Neural progenitor cell (in vitro differentiated cells): ENCODE measurements at regions not wholly inside any gene's neighbourhood (a gene's known extent, or its start where the extent isn't known, plus 50 kb on each side); places are given as distances from the start of the nearest gene placed in this dataset.

Experiments used
- DNase-seq: peaks from one replicate; pipeline ENCODE4 v3.0.0-alpha.2; 2016; ENCODE audit warnings: low spot score
- H2AFZ ChIP-seq: fragments of 200-600 bp; sonication (generic); replicated peaks from 2 replicates; pipeline ENCODE4 v1.6.1; 2016; ENCODE audit warnings: antibody characterized with exemption
- H3F3A ChIP-seq: fragments of 200-600 bp; sonication (generic); 2 replicates; pipeline ENCODE4 v1.6.1; 2016; ENCODE audit warnings: antibody characterized with exemption, low read depth
- H3K27ac ChIP-seq: fragments of 200-600 bp; sonication (generic); 2 replicates; pipeline ENCODE4 v1.5.1; 2016; ENCODE audit warnings: mild to moderate bottlenecking
- H3K27me3 ChIP-seq: fragments of 200-600 bp; sonication (generic); 2 replicates; pipeline ENCODE4 v1.6.1; 2016; ENCODE audit warnings: mild to moderate bottlenecking, moderate library complexity
- H3K36me3 ChIP-seq: fragments of 200-600 bp; sonication (generic); 2 replicates; pipeline ENCODE4 v1.5.1; 2016
- H3K4me1 ChIP-seq: fragments of 200-600 bp; sonication (generic); 2 replicates; pipeline ENCODE4 v1.6.1; 2016; ENCODE audit warnings: mixed run types
- H3K4me2 ChIP-seq: fragments of 200-600 bp; sonication (generic); 2 replicates; pipeline ENCODE4 v1.6.1; 2016
- H3K4me3 ChIP-seq: fragments of 200-600 bp; sonication (generic); 2 replicates; pipeline ENCODE4 v1.5.1; 2016
- H3K79me2 ChIP-seq: fragments of 200-600 bp; sonication (generic); 2 replicates; pipeline ENCODE4 v1.6.1; 2016; ENCODE audit warnings: low read depth
- H3K9ac ChIP-seq: fragments of 200-600 bp; sonication (generic); 2 replicates; pipeline ENCODE4 v1.6.1; 2016
- H3K9me3 ChIP-seq: fragments of 200-600 bp; sonication (generic); 2 replicates; pipeline ENCODE4 v1.5.1; 2016; ENCODE audit warnings: low read depth
- H4K20me1 ChIP-seq: fragments of 200-600 bp; sonication (generic); 2 replicates; pipeline ENCODE4 v1.6.1; 2016; ENCODE audit warnings: low read depth
- H3K27ac Mint-ChIP-seq: 3 replicates; pipeline ENCODE4 v1.8.0; 2021; ENCODE audit warnings: mixed read lengths
- H3K27me3 Mint-ChIP-seq: 2 replicates; pipeline ENCODE4 v1.8.0; 2022; ENCODE audit warnings: low read depth, mild to moderate bottlenecking, inconsistent platforms, moderate library complexity, mixed read lengths; ENCODE audit not compliant: insufficient read depth
- H3K36me3 Mint-ChIP-seq: 3 replicates; pipeline ENCODE4 v1.8.0; 2021; ENCODE audit warnings: mixed read lengths
- H3K4me1 Mint-ChIP-seq: 3 replicates; pipeline ENCODE4 v1.8.0; 2021; ENCODE audit warnings: mixed read lengths
- H3K4me3 Mint-ChIP-seq: 3 replicates; pipeline ENCODE4 v1.8.0; 2021; ENCODE audit warnings: mild to moderate bottlenecking, moderate library complexity, mixed read lengths
- H3K9me3 Mint-ChIP-seq: 3 replicates; pipeline ENCODE4 v1.8.0; 2020; ENCODE audit warnings: mixed read lengths
- EZH2 ChIP-seq: fragments of 200-600 bp; sonication (generic); IDR thresholded peaks from 2 replicates; pipeline ENCODE4 v1.6.1; 2017; ENCODE audit warnings: antibody characterized with exemption, mild to moderate bottlenecking, moderate library complexity
- EZH2phosphoT487 ChIP-seq: fragments of 200-600 bp; sonication (generic); IDR thresholded peaks from 2 replicates; pipeline ENCODE4 v1.6.1; 2017; ENCODE audit warnings: antibody characterized with exemption
- TF ChIP-seq, protein P1 (sequence below): fragments of 200-600 bp; sonication (generic); IDR thresholded peaks from 2 replicates; pipeline ENCODE4 v1.5.1; 2017; ENCODE audit warnings: antibody characterized with exemption, mild to moderate bottlenecking

DNA sequence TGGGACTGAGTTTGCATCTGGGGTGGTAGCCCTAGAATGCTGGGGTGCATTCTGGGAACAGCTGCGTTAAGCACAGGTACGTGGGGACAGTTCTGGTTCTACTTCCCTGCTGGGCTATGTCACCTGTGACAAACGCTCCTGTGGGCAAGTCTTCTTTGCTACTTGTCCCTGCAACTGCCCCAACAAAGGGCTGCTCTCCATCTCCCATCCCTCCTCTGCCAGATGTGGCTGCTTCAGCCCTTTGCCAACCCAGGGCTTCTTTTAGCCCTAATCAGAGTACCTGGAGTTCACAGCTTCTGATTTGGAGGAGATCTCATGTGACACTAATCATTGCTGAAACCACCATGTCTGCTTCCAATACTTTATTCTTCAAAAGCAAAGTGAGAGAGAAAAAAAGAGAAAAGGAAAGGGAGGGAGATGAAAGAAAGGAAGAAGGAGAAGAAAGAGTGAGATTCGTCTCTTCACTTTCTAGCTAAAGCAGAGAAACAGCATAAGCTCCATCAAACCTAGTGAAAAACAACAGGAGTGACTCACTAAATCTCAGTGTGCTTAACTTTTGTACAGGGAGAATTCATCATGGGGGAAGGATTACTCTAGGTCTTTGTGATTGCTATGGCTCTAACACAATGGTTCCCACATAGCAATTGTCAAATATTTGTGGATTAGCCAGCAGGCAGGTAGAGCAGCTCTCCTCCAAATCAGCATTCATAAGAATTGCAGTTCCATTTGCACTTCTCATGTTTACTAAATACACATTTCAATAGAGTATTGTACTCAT is 174.8 kb downstream of the LRIG3 start:
- no peak overlapping the region for H3K4me3 Mint-ChIP-seq
- Histone ChIP-seq H2AFZ (peak overlapping the region; percentile 86), H3K9ac (no peak overlapping the region)

DNA sequence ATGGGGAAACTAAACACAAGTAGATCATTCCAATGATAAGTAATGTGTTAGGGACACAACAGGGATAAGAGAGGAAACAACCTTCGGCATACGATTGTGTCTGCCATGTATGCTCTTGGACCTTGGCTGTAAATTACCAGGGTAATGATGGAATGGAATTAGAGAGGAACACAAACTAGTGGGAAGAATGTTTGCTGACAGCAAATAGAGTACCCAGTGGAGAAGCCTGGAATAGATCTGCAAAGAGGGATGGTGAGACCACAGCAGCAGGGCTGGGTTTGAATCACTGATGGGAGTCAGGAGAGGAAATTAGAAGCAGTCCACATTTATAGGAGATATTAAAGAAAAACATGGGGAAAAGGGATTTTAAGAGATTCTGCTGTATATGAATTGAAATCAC is 172.8 kb downstream of the LRIG3 start:
- Histone ChIP-seq H3F3A (peaks cover 18% of the 10 kb centered on the region), H4K20me1 (no peaks in the 10 kb centered on the region), H3K4me2 (no peak overlapping the region), H3K4me3 (no peak overlapping the region), H3K4me1 (peaks cover 18% of the 10 kb centered on the region), H2AFZ (no peak overlapping the region), H3K9ac (no peak overlapping the region), H3K9me3 (no peaks in the 10 kb centered on the region), H3K79me2 (no peaks in the 10 kb centered on the region), H3K36me3 (no peaks in the 10 kb centered on the region), H3K27me3 (no peaks in the 10 kb centered on the region), H3K27ac (no peak overlapping the region)
- no peak for DNase-seq
- Mint-ChIP-seq H3K4me3 (no peak overlapping the region), H3K9me3 (no peaks in the 10 kb centered on the region), H3K27ac (no peak overlapping the region), H3K4me1 (peaks cover 15% of the 10 kb centered on the region), H3K27me3 (no peaks in the 10 kb centered on the region), H3K36me3 (no peaks in the 10 kb centered on the region)
- TF ChIP-seq, protein P1, sequence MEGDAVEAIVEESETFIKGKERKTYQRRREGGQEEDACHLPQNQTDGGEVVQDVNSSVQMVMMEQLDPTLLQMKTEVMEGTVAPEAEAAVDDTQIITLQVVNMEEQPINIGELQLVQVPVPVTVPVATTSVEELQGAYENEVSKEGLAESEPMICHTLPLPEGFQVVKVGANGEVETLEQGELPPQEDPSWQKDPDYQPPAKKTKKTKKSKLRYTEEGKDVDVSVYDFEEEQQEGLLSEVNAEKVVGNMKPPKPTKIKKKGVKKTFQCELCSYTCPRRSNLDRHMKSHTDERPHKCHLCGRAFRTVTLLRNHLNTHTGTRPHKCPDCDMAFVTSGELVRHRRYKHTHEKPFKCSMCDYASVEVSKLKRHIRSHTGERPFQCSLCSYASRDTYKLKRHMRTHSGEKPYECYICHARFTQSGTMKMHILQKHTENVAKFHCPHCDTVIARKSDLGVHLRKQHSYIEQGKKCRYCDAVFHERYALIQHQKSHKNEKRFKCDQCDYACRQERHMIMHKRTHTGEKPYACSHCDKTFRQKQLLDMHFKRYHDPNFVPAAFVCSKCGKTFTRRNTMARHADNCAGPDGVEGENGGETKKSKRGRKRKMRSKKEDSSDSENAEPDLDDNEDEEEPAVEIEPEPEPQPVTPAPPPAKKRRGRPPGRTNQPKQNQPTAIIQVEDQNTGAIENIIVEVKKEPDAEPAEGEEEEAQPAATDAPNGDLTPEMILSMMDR: no peak
- TF ChIP-seq EZH2 (no peak), EZH2phosphoT487 (no peak)

More for the DNA sequence above, 174.8 kb downstream of the LRIG3 start:
- Histone ChIP-seq H3K4me2 (peak overlapping the region; percentile 51), H3K4me1 (peaks cover 18% of the 10 kb centered on the region), H3K36me3 (no peaks in the 10 kb centered on the region), H4K20me1 (no peaks in the 10 kb centered on the region), H3K79me2 (no peaks in the 10 kb centered on the region), H3F3A (peaks cover 18% of the 10 kb centered on the region), H3K9me3 (no peaks in the 10 kb centered on the region), H3K27me3 (no peaks in the 10 kb centered on the region), H3K4me3 (no peak overlapping the region), H3K27ac (peak overlapping the region; percentile 81)
- Mint-ChIP-seq H3K4me1 (peaks cover 15% of the 10 kb centered on the region), H3K27me3 (no peaks in the 10 kb centered on the region), H3K27ac (peak overlapping the region; percentile 21), H3K9me3 (peaks cover 3% of the 10 kb centered on the region), H3K36me3 (no peaks in the 10 kb centered on the region)
- peak; percentile 52 for DNase-seq
- TF ChIP-seq EZH2 (no peak), EZH2phosphoT487 (no peak)
- TF ChIP-seq, protein P1: no peak

DNA sequence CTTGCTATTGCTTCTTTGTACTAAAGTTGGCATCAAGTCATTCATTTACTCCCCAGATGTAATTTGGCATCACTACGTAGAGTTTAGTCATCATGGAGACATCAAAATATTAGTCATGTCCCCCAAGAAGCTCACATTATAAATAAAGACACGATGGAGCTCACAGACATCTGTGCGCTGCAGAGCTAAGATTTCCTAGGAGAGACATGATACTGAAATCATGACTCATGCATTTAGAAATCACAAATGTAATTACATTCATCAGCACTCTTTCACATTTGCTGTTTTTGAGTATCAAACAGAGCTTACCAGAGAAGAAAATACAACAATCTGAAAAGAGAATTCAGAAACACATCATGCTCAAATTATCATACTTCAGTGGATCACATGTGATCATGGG is 169.8 kb downstream of the LRIG3 start:
- no peaks in the 10 kb centered on the region for H3K79me2 ChIP-seq
- H3K4me1 Mint-ChIP-seq: peaks cover 11% of the 10 kb centered on the region
- peaks cover 10% of the 10 kb centered on the region for H3F3A ChIP-seq
- no peaks in the 10 kb centered on the region for H3K9me3 Mint-ChIP-seq
- no peak overlapping the region for H3K4me3 ChIP-seq
- H3K4me2 ChIP-seq: no peak overlapping the region
- H3K9ac ChIP-seq: no peak overlapping the region
- no peak overlapping the region for H3K4me3 Mint-ChIP-seq
- H3K27ac Mint-ChIP-seq: no peak overlapping the region
- no peaks in the 10 kb centered on the region for H3K27me3 Mint-ChIP-seq
- DNase-seq: no peak
- no peaks in the 10 kb centered on the region for H3K36me3 Mint-ChIP-seq
- no peaks in the 10 kb centered on the region for H3K27me3 ChIP-seq
- peaks cover 9% of the 10 kb centered on the region for H3K4me1 ChIP-seq
- no peaks in the 10 kb centered on the region for H3K36me3 ChIP-seq
- H4K20me1 ChIP-seq: no peaks in the 10 kb centered on the region
- no peak for TF ChIP-seq EZH2phosphoT487
- TF ChIP-seq EZH2: no peak
- TF ChIP-seq, protein P1: no peak
- H2AFZ ChIP-seq: no peak overlapping the region
- H3K9me3 ChIP-seq: no peaks in the 10 kb centered on the region
- H3K27ac ChIP-seq: no peak overlapping the region
